ENCODE measurements at regions not wholly inside any gene's neighbourhood (a gene's known extent, or its start where the extent isn't known, plus 50 kb on each side); places are given as distances from the start of the nearest gene placed in this dataset.

DNA sequence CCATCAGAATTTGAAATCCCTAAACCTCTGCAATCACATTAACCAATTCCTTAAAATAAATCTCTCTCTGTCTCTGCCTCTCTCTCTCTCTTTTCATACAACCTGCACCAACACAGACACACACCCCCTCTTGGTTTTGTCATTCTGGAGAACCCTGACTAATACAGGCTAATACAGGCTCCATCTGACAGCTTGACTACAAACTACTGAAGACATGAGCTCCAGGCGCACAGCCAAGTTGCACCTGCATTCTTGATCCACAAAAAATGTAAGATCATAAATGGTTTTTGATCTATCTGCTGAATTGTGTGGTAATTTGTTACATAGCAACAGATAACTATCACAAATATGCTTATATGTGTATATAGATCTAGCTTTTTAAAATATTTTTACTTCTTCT, 2414.2 kb downstream of the PCDH7 start:
- no peak overlapping the region for H3K4me3 ChIP-seq (ENCODE audit: low read depth in 1 of 2, low read length in 2 of 2)

DNA sequence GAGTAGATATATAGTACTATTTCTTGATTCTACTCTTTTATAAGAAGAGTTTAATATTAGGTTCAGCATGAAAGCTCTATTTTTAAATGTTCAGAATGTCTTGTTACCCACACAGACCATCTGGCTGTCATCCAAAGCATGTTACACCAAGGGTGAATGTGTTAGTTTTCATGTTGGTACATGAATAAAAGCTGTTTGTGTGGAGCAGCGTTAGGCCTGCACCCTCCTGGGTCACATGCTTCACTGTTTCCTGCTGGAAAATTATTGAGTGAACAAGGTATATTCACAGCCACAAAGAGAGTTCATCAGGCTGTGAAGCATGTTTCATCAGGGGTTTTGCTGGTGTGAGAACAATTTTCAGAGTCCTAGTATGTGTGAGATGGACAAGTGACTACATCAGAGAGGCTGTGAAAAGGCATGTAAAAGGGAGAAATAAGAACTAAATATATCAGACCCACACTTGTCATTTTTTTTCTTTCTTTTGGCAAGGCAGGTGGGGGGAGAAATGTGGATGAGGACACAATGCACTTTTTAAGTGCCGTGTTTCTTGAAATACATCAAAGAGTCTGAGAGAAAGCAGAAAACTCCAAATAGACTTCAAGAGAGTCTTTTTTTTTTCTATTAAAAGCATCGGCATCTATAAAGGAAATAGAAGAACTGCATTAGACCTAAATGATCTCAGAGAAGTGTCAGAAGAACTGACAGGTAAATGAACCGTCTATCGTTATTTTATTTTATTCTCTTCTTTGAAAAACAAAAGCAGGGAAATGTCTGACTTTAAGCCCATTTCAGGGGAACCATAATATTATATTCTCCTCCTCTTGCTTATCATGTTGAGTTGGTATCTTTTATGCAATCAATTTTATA, 2429.7 kb downstream of the PCDH7 start:
- no peak overlapping the region for H3K4me3 ChIP-seq (ENCODE audit: low read depth in 1 of 2, low read length in 2 of 2)
- H3K36me3 ChIP-seq (ENCODE audit: control insufficient read depth in 2 of 2, insufficient read depth in 2 of 2, low read length in 1 of 2), result no peaks in the 10 kb centered on the region
- WGBS, 2 donors, result 53 to 62% methylated on average over 5 of the region's 5 CpGs
- no peak overlapping the region for H3K27ac ChIP-seq (ENCODE audit: low read depth in 2 of 2, low read length in 1 of 2)
- no peaks in the 10 kb centered on the region for H3K4me1 ChIP-seq (ENCODE audit: control insufficient read depth in 2 of 2, insufficient read depth in 2 of 2, low read length in 1 of 2)
- H3K27me3 ChIP-seq (ENCODE audit: control insufficient read depth in 1 of 2, insufficient read depth in 2 of 2, low read length in 2 of 2), result no peaks in the 10 kb centered on the region
- no peaks in the 10 kb centered on the region for H3K9me3 ChIP-seq (ENCODE audit: control insufficient read depth in 2 of 2, insufficient read depth in 1 of 2, low read depth in 1 of 2, low read length in 1 of 2)

More for the DNA sequence above, 2414.2 kb downstream of the PCDH7 start:
- H3K27me3 ChIP-seq (ENCODE audit: control insufficient read depth in 1 of 2, insufficient read depth in 2 of 2, low read length in 2 of 2), result no peaks in the 10 kb centered on the region
- no peaks in the 10 kb centered on the region for H3K36me3 ChIP-seq (ENCODE audit: control insufficient read depth in 2 of 2, insufficient read depth in 2 of 2, low read length in 1 of 2)
- WGBS, 2 donors, result 57 to 74% methylated on average over 1 of the region's 1 CpG
- no peaks in the 10 kb centered on the region for H3K9me3 ChIP-seq (ENCODE audit: control insufficient read depth in 2 of 2, insufficient read depth in 1 of 2, low read depth in 1 of 2, low read length in 1 of 2)
- no peak overlapping the region for H3K27ac ChIP-seq (ENCODE audit: low read depth in 2 of 2, low read length in 1 of 2)
- H3K4me1 ChIP-seq (ENCODE audit: control insufficient read depth in 2 of 2, insufficient read depth in 2 of 2, low read length in 1 of 2), result no peaks in the 10 kb centered on the region

DNA sequence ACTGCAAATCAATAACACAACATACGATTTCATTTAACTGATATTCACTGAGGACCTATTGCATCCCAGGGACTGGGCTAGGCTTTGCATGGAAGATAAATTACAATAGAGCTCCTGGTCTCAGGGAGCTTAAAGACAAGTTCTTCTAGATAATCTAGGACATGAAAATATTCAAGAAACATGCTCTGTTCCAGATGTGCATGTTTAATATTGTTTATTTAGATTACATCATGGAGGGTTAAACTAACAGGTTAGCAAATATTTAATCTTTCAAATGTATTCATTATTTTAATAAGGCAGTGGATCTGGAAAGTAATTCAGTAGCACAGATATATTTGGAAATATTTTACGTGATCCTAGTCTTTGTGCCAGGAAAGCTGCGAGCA, 2430.3 kb downstream of the PCDH7 start:
- H3K9me3 ChIP-seq (ENCODE audit: control insufficient read depth in 2 of 2, insufficient read depth in 1 of 2, low read depth in 1 of 2, low read length in 1 of 2), result no peaks in the 10 kb centered on the region
- WGBS, 2 donors, result 46 to 54% methylated on average over 3 of the region's 3 CpGs
- no peaks in the 10 kb centered on the region for H3K27me3 ChIP-seq (ENCODE audit: control insufficient read depth in 1 of 2, insufficient read depth in 2 of 2, low read length in 2 of 2)
- H3K36me3 ChIP-seq (ENCODE audit: control insufficient read depth in 2 of 2, insufficient read depth in 2 of 2, low read length in 1 of 2), result no peaks in the 10 kb centered on the region
- no peak overlapping the region for H3K27ac ChIP-seq (ENCODE audit: low read depth in 2 of 2, low read length in 1 of 2)
- H3K4me1 ChIP-seq (ENCODE audit: control insufficient read depth in 2 of 2, insufficient read depth in 2 of 2, low read length in 1 of 2), result no peaks in the 10 kb centered on the region
- H3K4me3 ChIP-seq (ENCODE audit: low read depth in 1 of 2, low read length in 2 of 2), result no peak overlapping the region

DNA sequence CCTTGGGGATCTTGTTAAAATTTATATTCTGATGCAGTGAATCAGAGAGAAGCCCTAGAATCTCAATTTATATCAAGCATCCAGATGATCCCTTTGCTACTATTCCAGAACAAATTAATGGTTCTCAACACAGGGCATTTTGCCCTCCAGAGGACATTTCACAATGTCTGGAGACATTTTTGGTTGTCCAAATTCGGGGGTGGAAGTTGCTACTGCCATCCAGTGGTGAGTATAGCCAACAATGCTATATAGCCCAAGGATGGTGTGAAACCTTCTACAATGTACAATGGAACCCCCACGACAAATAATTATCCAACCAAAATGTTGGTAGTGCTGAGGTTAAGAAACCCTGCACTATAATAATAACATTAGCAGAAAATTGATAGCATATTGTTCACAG, 2440.0 kb downstream of the PCDH7 start:
- Histone ChIP-seq H3K36me3 (ENCODE audit: control insufficient read depth in 2 of 2, insufficient read depth in 2 of 2, low read length in 1 of 2) (no peaks in the 10 kb centered on the region), H3K9me3 (ENCODE audit: control insufficient read depth in 2 of 2, insufficient read depth in 1 of 2, low read depth in 1 of 2, low read length in 1 of 2) (no peaks in the 10 kb centered on the region), H3K27me3 (ENCODE audit: control insufficient read depth in 1 of 2, insufficient read depth in 2 of 2, low read length in 2 of 2) (no peaks in the 10 kb centered on the region), H3K4me3 (ENCODE audit: low read depth in 1 of 2, low read length in 2 of 2) (no peak overlapping the region), H3K4me1 (ENCODE audit: control insufficient read depth in 2 of 2, insufficient read depth in 2 of 2, low read length in 1 of 2) (no peaks in the 10 kb centered on the region), H3K27ac (ENCODE audit: low read depth in 2 of 2, low read length in 1 of 2) (no peak overlapping the region)
- 26 to 30% methylated on average over 2 of the region's 2 CpGs for WGBS, 2 donors

DNA sequence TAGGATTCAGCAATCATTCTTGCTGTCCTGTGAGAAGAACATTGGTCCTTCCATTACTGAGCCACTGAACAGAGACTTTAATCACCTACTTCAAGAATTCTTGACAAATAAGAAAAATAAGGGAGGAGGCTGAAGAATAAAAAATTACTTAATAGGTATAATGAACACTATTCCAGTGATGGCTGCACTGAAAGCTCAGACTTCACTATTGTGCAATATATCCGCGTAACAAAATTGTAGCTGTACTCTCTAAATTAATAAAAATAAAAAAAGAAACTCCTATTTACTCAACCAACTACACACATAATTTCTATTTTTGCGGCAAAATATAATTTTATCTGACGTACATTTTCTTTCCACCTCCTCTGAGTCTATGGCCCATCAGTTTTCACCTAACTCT, 2441.0 kb downstream of the PCDH7 start:
- Histone ChIP-seq H3K36me3 (ENCODE audit: control insufficient read depth in 2 of 2, insufficient read depth in 2 of 2, low read length in 1 of 2) (no peaks in the 10 kb centered on the region), H3K9me3 (ENCODE audit: control insufficient read depth in 2 of 2, insufficient read depth in 1 of 2, low read depth in 1 of 2, low read length in 1 of 2) (no peaks in the 10 kb centered on the region), H3K4me3 (ENCODE audit: low read depth in 1 of 2, low read length in 2 of 2) (no peak overlapping the region), H3K27me3 (ENCODE audit: control insufficient read depth in 1 of 2, insufficient read depth in 2 of 2, low read length in 2 of 2) (no peaks in the 10 kb centered on the region), H3K4me1 (ENCODE audit: control insufficient read depth in 2 of 2, insufficient read depth in 2 of 2, low read length in 1 of 2) (no peaks in the 10 kb centered on the region), H3K27ac (ENCODE audit: low read depth in 2 of 2, low read length in 1 of 2) (no peak overlapping the region)
- 95 to 98% methylated on average over 4 of the region's 4 CpGs for WGBS, 2 donors

DNA sequence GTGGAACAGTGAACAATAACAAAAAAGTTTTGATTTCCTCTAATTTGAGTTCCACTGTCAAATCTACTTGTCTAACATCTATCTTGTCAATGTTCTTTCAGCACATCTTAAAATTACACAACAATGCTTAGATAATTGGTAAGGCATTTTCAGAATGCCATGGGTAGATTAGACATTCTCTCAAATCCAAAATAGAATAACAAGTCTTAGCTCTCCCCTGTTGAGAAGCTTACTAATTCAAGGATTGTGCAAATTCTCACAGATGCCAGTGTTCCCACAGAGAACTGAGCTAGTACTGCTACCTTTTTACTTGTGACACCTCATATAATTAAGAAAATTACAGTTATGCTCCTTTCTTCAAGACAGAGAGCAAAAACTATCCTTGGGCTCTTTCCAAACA, 2442.0 kb downstream of the PCDH7 start:
- Histone ChIP-seq H3K4me3 (ENCODE audit: low read depth in 1 of 2, low read length in 2 of 2) (no peak overlapping the region), H3K9me3 (ENCODE audit: control insufficient read depth in 2 of 2, insufficient read depth in 1 of 2, low read depth in 1 of 2, low read length in 1 of 2) (no peaks in the 10 kb centered on the region), H3K36me3 (ENCODE audit: control insufficient read depth in 2 of 2, insufficient read depth in 2 of 2, low read length in 1 of 2) (no peaks in the 10 kb centered on the region), H3K27me3 (ENCODE audit: control insufficient read depth in 1 of 2, insufficient read depth in 2 of 2, low read length in 2 of 2) (no peaks in the 10 kb centered on the region), H3K4me1 (ENCODE audit: control insufficient read depth in 2 of 2, insufficient read depth in 2 of 2, low read length in 1 of 2) (no peaks in the 10 kb centered on the region), H3K27ac (ENCODE audit: low read depth in 2 of 2, low read length in 1 of 2) (no peak overlapping the region)

DNA sequence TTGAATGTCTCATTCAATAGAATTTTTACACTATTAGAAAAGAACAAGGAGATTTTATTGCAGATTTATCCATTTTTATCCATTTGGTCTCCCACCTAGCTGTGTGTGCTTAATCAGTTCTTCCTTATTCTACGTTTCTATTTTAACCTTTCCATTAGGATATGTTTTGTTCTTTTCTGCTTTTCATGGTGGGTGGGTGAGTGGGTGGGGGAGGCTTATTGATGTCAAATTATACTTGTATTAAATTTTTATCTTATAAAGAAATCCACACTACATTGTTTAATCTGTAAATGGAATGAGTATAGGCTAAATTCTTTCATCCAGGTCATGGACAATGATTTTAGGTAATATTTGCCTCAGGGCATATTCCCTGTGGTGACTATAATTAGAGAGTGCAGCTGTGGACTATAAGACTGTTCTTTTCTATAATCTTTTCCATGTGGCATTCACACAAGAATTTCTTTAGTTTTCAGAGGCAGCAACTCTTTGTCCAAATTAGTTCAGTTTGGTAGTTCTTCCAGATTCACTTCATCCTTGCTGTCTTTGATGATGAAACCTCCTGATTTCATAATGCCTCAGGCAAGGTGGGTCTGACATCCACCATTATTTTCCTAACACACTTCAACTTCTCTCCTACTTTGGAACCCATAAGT, 2451.8 kb downstream of the PCDH7 start:
- H3K9me3 ChIP-seq (ENCODE audit: control insufficient read depth in 2 of 2, insufficient read depth in 1 of 2, low read depth in 1 of 2, low read length in 1 of 2), result no peaks in the 10 kb centered on the region
- H3K36me3 ChIP-seq (ENCODE audit: control insufficient read depth in 2 of 2, insufficient read depth in 2 of 2, low read length in 1 of 2), result no peaks in the 10 kb centered on the region
- no peaks in the 10 kb centered on the region for H3K4me1 ChIP-seq (ENCODE audit: control insufficient read depth in 2 of 2, insufficient read depth in 2 of 2, low read length in 1 of 2)
- H3K27ac ChIP-seq (ENCODE audit: low read depth in 2 of 2, low read length in 1 of 2), result no peak overlapping the region
- 55 to 67% methylated on average over 1 of the region's 1 CpG for WGBS, 2 donors
- H3K4me3 ChIP-seq (ENCODE audit: low read depth in 1 of 2, low read length in 2 of 2), result no peak overlapping the region
- no peaks in the 10 kb centered on the region for H3K27me3 ChIP-seq (ENCODE audit: control insufficient read depth in 1 of 2, insufficient read depth in 2 of 2, low read length in 2 of 2)

DNA sequence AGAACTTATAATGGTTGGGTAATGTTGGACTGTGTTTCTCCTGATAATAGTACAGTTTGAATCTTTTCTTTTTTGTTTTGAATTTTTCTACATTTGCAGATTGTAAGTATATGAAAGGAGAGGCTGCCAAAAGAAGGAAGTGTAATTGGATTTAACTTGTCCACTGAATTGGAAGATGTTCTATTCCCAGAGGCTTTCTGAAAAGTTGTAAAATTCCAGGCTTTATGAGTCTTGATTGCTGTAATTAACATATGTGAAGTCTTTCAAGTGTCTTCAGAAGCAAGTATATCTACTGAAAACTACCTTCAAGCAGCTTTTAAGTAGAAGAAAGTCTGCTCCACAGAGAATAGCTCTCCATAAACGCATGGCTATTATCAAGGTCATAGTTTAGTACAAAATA, 2456.4 kb downstream of the PCDH7 start:
- no peaks in the 10 kb centered on the region for H3K4me1 ChIP-seq (ENCODE audit: control insufficient read depth in 2 of 2, insufficient read depth in 2 of 2, low read length in 1 of 2)
- no peak overlapping the region for H3K4me3 ChIP-seq (ENCODE audit: low read depth in 1 of 2, low read length in 2 of 2)
- H3K9me3 ChIP-seq (ENCODE audit: control insufficient read depth in 2 of 2, insufficient read depth in 1 of 2, low read depth in 1 of 2, low read length in 1 of 2), result no peaks in the 10 kb centered on the region
- H3K36me3 ChIP-seq (ENCODE audit: control insufficient read depth in 2 of 2, insufficient read depth in 2 of 2, low read length in 1 of 2), result no peaks in the 10 kb centered on the region
- H3K27ac ChIP-seq (ENCODE audit: low read depth in 2 of 2, low read length in 1 of 2), result no peak overlapping the region
- H3K27me3 ChIP-seq (ENCODE audit: control insufficient read depth in 1 of 2, insufficient read depth in 2 of 2, low read length in 2 of 2), result no peaks in the 10 kb centered on the region
- WGBS, 2 donors, result 65 to 83% methylated on average over 1 of the region's 1 CpG

DNA sequence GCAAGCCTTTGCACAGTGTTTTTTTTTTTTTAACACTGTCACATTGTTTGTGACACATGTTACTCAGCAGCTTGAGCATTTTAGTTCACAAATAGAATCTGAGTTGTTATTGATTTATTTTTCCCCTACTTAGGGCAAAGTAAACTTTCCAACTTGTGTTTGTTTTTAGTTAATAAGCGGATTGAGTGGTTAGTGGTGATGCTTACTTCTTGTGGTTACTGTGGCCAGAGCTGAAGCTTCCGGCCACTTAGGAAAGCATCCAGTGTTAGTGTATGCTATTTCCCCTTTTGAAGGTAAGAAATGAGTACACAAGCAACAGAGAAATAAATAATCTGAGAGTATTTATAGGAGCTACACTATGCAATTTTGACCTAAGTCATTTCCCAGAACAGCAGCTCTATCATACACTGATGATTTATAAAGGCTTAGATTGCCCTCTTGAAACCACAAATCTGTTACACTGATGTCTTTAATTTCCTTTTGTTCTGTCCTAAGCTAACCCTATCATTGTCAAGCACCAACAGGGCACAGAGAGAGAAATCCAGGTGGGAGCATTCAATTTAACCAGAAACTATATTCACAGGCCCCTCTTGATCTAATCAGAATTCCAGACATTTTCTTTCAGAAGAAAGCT, 2464.6 kb downstream of the PCDH7 start:
- H3K27me3 ChIP-seq (ENCODE audit: control insufficient read depth in 1 of 2, insufficient read depth in 2 of 2, low read length in 2 of 2), result no peaks in the 10 kb centered on the region
- H3K27ac ChIP-seq (ENCODE audit: low read depth in 2 of 2, low read length in 1 of 2), result no peak overlapping the region
- no peaks in the 10 kb centered on the region for H3K4me1 ChIP-seq (ENCODE audit: control insufficient read depth in 2 of 2, insufficient read depth in 2 of 2, low read length in 1 of 2)
- no peaks in the 10 kb centered on the region for H3K36me3 ChIP-seq (ENCODE audit: control insufficient read depth in 2 of 2, insufficient read depth in 2 of 2, low read length in 1 of 2)
- H3K4me3 ChIP-seq (ENCODE audit: low read depth in 1 of 2, low read length in 2 of 2), result no peak overlapping the region
- H3K9me3 ChIP-seq (ENCODE audit: control insufficient read depth in 2 of 2, insufficient read depth in 1 of 2, low read depth in 1 of 2, low read length in 1 of 2), result peaks cover 0 to 2% of the 10 kb centered on the region in 2 donors
- WGBS, 2 donors, result 47 to 57% methylated on average over 2 of the region's 2 CpGs

Measured in esophagus (tissue), 2 donors.